ENCODE measurements at regions not wholly inside any gene's neighbourhood (a gene's known extent, or its start where the extent isn't known, plus 50 kb on each side); places are given as distances from the start of the nearest gene placed in this dataset.
"Not testable (repeated sequence)": the region's sequence is repeated elsewhere in the genome, so short reads cannot be mapped to it uniquely, and the experiment has no call there.

DNA sequence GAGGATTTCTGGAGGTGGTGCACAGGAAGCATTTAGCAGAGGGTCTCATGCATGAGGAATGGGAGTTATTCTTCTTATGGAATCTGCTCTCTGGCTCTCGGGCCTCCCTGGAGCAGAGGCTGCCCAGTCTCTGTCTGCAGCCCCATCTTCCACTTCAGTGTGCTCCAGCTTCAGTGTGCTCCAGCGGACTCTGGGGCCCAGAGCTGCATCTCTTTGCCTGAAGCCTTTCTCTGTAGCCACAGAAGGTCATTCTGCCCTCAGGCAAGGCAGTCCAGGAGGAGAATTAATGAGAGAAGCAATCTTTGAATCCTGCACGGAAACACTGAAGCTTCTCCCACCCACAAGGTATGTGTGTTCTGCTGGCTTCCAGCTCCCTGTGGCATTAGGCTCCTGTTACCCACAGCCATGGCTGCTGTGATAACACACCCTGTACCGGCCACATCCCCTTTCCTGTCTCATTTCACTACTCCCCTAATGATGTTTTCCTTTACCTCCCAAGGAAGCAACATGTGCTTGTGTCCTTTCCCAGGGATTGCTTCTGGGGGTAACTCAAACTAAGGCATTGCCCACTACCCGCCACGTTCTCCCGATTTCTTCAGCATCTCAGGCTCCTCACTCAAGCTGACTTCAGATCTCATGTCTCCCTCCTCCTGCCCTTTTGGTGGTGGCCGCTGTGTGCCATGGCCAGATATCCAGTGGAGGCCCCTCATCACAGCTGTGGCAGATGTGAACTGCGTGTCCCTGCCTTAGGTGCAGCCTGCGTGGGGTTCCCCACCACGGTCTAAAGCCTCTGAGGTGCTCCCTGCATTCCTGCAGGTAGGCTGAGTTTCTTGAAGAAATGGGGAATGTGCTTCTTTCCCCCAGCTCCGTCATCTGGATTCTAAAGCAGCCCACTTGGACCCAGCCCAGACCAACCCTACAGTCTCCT is 181.2 kb upstream of the GALNT2 start:
- no peak for DNase-seq (ENCODE audit: low read depth)

DNA sequence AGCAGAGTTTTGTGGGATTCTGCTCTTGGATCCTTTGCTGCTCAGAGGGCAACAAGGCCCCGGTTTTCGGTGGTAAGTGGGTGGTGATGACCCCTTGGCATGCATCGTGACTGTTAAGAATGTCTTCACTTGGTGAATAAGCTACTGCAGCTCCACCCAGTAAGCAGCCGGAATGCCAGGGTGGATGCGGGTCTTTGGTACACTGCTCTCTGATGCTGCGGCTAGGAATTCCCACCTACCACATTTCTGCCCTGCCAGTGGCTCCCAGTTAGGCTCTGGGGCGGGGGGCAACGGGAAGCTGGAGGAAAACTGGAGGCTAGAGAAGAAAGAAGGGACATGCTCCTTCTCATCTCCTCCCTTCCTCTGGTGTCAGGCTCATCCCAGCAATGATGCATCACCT is 180.4 kb upstream of the GALNT2 start:
- DNase-seq (ENCODE audit: low read depth): no peak

- DNase-seq (ENCODE audit: low read depth): no peak
Measured at GRCh38 chr1:229887043-229887822, 179.8 kb upstream of the GALNT2 start.

DNA sequence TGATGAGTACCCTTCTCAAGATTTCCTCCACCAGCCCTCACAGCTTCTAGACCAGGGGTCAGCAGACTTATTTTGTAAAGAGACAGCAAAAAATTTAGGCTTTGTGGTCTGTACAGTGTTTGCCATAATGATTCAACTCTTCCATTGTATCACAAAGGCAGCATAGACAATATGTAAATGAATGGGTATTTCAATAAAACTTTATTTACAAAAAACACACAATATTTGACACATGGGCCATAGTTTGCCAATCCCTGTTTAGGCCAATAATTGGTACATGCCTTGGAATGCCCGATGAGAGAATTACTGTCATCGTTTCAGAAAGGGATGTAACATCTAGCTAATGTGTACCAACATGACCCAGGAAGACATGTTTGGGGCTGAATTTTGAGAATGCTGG is 178.9 kb upstream of the GALNT2 start:
- DNase-seq (ENCODE audit: low read depth): no peak

- no peak for DNase-seq (ENCODE audit: low read depth)
Measured at GRCh38 chr1:229888561-229889001, 178.5 kb upstream of the GALNT2 start.

DNA sequence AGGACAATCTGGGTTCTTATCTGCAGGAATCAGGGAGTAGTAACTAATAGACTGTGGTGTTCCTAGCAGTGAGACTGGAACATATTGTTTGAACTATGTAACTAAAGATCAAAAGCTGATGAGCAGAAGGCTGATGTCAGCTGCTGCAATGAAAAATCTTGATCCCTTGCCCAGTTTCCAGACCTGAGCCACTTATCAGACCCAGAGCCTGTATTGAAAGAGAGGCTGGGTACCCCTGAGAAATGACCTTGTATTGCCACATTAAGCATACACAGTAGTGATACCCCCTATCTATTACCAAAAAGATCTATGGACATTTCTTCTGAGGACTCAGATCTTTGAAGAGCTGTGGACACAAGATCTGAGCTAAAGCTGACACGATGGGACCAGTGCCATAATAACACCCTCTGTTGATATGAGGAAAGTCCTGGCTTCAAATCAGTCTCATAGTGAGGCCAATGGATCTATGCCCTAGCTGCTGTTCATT is 178.0 kb upstream of the GALNT2 start:
- DNase-seq (ENCODE audit: low read depth): no peak

- no peak for DNase-seq (ENCODE audit: low read depth)
Measured at GRCh38 chr1:229891227-229891626, 175.8 kb upstream of the GALNT2 start.

- no peak for DNase-seq (ENCODE audit: low read depth)
Measured at GRCh38 chr1:229892515-229893117, 174.4 kb upstream of the GALNT2 start.

- DNase-seq (ENCODE audit: low read depth): no peak
Measured at GRCh38 chr1:229893762-229894444, 173.1 kb upstream of the GALNT2 start.

GRCh38 chr1:229894532-229894931 is 172.5 kb upstream of the GALNT2 start:
- DNase-seq (ENCODE audit: low read depth): no peak

DNA sequence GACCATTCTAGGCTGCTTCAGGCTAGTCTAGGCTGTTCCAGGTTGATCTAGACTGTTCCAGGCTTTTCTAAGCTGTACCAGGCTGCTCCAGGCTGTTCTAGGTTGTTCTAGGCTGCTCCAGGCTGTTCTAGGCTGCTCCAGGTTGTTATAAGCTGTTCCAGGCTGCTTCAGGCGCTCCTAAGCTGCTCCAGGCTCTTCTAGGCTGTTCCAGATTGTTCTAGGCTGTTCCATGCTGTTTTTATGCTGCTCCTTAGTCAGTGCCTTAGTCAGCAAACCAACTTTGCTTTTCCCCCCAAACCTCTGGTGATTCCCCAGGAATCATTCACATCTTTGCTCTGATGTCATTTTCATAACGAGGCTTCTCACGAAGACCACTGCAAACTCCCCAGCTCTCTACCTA is 171.4 kb upstream of the GALNT2 start:
- DNase-seq (ENCODE audit: low read depth): no peak

DNA sequence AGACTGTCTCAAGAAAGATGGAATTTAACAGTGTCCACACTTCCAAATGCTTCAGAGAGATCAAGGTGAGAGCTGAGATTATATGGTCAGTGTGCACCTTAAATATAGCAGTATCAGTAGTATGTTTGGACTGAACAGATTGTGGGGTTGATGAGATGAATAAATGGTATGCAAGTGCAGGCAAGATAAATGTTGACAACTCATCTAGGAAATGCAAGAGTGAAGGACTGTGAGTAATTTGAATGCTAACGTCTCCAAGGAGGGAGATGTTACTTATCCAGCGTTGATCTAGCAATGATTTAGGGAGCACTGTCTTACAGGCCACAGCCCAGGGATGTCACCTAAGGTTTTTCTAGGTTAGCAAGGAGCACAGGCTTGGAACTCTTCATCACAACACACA is 170.7 kb upstream of the GALNT2 start:
- no peak for DNase-seq (ENCODE audit: low read depth)

DNA sequence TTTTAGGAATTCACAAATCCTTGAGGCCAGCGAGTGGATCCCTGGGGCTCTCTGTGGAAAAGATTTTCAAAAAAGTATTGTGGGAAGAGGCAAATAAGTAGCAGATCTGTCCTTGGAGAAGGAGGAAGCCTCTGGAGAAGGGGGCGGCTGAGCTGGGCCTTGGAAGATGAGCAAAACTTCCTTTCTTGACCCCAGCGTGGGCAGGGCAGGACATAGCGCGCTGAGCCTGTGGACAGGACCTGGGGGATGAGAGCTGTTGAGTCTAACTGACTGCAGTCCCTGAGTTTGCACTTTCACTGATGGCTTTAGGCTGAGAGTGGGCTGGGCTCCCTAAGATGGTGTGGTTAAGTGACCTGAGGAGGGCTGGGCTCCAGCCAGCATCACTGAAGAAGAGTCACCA is 170.2 kb upstream of the GALNT2 start:
- no peak for DNase-seq (ENCODE audit: low read depth)

GRCh38 chr1:229897501-229897900 is 169.5 kb upstream of the GALNT2 start:
- DNase-seq (ENCODE audit: low read depth): no peak

DNA sequence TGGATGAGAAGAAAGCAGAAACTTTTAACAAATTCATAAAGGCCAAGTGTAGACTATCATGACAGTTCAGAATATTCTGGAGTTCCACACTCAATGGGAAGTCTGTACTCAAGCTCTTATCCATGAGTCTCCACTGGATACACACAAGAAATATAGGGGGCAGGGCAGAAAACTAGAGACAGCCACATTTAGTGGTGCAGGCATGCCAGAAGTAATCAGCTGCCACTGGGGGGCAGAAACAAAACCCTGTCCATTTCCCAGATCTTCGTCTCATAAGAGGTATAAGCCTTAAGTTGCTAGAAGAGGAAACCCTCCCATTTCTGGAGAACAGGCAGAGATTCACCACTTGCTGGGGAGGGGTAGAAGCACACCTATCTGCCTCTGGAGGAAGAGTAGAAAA is 166.8 kb upstream of the GALNT2 start:
- no peak for DNase-seq (ENCODE audit: low read depth)

GRCh38 chr1:229905031-229905545 is 161.9 kb upstream of the GALNT2 start:
- DNase-seq (ENCODE audit: low read depth): no peak

GRCh38 chr1:229905652-229906051 is 161.4 kb upstream of the GALNT2 start:
- no peak for DNase-seq (ENCODE audit: low read depth)

DNA sequence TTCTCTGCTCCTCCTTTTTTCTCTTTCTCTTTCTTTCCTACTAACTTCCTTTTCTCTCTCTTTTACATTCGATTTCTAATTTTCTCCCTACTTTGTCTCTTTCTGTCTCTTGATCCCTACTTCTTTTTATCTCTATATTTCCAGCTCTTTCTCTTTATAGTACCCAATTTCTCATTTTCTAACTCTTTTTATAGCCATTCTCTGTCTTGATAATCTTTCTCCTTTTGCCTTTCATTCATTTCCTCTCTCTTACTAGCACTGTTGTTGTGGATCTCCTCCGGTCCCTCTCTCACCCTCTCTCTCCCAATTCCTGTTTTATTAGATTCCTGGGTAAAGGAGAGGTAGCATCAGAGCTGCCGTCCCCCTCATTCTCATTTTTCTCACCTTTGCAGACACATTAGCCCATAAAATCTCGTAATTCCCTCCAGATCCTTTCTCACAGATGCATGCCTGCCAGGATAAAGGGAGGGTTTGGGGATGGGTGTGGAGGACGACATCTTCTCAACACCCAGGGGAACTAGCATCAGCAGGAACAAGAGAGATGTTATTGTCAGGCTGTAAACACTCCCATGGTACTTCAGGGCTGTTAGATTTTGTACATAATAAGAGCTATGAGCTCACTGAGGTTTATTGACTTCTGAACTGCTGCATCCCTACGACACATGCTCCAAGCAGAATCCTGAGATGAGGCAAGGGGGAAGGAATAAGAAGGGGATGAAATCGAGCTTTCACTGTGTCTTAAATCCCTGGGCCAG is 159.0 kb upstream of the GALNT2 start:
- no peak for DNase-seq (ENCODE audit: low read depth)

DNA sequence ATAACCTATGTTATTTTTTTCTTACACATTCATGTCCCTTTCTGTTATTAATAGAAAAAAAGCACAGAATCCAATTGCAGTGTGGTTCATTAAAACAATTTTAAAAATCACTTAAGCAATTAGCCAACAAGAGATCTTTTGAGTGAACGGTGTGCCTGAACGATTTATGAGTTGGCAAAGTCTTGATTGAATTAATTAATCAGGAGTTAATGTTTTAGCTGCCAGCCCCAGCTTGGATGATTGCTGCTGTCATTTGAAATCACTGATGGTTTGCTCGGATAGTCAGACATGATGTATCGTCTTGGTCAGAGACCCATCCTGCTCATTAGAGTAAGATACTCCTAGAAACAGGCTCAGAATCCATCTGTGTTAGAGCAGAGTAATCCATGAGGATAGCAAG is 158.3 kb upstream of the GALNT2 start:
- no peak for DNase-seq (ENCODE audit: low read depth)

DNA sequence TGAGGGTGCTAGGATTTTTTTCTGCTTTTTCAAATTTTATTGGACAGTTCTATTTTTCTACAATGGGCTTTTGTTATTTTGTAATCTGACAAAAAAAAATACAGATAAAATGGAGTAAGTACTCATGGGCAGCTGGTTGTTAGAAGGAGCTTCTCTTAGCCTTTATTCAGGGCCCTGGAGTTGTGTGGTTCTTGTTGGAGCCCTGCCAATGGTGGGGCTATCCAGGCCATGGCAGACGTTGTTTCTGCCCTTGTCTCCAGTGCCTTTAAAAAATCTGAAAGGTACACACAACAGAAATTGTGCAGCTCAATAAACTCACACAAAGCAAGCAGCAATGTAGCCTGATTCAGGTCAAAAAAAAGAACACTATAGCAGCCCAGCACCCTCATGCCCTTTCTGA is 153.5 kb upstream of the GALNT2 start:
- DNase-seq (ENCODE audit: low read depth): no peak

- DNase-seq (ENCODE audit: low read depth): not testable (repeated sequence)
Measured at GRCh38 chr1:229919488-229919887, 147.6 kb upstream of the GALNT2 start.
